GM12872 (cell line): ENCODE measurements at regions not wholly inside any gene's neighbourhood (a gene's known extent, or its start where the extent isn't known, plus 50 kb on each side); places are given as distances from the start of the nearest gene placed in this dataset.

ENCODE experiments used
- TF ChIP-seq, protein P1 (sequence below): IDR thresholded peaks from 3 replicates; pipeline ENCODE4 v1.5.1; 2011; ENCODE audit warnings: low read depth, mild to moderate bottlenecking, low read length, moderate library complexity; ENCODE audit not compliant: insufficient read depth

DNA sequence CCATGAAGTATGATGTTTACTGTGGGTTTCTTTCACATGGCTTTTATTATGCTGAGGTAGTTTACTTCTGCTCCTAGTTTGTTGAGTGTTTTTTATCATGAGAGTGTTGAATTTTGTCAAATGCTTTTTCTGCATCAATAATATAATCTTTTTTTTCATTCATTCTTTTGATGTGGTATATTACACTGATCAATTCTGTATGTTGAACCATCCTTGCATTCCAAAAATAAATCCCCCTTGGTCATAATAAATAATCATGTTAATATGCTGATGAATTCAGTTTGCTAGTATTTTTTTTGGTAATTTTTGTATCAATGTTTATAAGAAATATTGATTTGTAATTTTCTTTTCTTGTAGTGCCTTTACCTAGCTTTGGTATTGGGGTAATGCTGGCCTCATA lies 97.9 kb upstream of the ZNF648 start:
- TF ChIP-seq, protein P1, sequence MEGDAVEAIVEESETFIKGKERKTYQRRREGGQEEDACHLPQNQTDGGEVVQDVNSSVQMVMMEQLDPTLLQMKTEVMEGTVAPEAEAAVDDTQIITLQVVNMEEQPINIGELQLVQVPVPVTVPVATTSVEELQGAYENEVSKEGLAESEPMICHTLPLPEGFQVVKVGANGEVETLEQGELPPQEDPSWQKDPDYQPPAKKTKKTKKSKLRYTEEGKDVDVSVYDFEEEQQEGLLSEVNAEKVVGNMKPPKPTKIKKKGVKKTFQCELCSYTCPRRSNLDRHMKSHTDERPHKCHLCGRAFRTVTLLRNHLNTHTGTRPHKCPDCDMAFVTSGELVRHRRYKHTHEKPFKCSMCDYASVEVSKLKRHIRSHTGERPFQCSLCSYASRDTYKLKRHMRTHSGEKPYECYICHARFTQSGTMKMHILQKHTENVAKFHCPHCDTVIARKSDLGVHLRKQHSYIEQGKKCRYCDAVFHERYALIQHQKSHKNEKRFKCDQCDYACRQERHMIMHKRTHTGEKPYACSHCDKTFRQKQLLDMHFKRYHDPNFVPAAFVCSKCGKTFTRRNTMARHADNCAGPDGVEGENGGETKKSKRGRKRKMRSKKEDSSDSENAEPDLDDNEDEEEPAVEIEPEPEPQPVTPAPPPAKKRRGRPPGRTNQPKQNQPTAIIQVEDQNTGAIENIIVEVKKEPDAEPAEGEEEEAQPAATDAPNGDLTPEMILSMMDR = no peak

DNA sequence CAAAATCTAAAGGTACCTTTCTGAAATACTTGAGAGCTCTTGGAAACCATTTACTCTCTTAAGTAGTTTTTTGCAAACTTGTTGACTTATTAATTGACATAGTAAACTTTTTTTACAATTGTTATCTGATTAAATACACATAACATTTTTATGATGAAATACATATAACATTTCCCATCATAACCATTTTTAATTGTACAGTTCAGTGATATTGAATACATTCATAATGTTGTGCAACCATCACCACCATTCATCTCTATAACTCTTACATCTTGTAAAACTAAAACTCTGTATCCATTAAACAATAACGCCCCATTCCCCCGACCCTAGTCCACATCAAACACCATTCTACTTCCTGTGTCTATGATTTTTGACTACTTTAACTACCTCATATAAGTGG lies 95.7 kb upstream of the ZNF648 start:
- TF ChIP-seq, protein P1 = no peak

DNA sequence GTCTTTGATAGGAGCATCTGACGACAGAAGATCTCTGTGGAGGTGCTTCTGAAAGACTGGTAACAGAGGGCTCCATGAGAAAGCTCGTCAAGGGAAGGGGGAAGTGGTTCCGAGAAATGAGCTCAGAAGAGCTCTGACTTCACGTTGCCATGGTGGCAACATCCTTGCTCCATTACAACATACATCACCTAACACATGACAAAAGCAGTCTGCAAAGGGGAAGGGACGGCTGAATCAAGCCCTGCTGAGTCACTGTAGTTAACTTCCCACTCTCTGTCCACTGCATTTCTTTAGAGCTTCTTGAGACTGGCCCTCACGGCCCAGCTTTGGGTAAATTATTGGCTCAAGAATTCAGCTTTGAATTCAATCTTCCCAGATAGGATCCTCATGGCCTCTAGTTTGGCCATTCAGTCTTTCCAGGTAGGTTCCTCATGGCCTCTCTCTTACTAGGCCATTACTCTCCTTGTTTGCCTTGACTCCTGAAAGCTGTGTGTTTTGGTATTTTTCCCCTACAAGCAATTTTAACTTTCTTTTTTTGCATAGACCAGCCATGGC lies 88.0 kb upstream of the ZNF648 start:
- TF ChIP-seq, protein P1 = no peak

DNA sequence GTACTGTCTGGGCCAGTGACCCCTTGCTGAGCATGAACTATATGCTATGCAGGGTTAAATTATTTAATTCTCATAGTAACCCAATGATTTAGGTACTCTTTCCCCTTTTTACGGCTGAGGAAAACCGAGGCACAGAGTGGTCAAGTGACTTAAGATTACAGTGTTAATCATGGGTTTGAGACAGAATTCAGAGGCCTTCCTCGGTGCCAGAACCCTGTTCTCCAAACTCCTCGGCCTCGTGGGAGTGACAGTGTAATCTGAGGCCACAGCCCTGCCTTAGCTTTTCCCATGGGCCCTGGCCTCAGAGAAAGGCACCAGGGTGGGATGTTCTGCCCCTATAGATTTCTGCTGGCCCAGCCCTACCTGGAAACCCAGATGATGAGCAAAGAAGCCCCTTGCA lies 86.4 kb upstream of the ZNF648 start:
- TF ChIP-seq, protein P1 = no peak

DNA sequence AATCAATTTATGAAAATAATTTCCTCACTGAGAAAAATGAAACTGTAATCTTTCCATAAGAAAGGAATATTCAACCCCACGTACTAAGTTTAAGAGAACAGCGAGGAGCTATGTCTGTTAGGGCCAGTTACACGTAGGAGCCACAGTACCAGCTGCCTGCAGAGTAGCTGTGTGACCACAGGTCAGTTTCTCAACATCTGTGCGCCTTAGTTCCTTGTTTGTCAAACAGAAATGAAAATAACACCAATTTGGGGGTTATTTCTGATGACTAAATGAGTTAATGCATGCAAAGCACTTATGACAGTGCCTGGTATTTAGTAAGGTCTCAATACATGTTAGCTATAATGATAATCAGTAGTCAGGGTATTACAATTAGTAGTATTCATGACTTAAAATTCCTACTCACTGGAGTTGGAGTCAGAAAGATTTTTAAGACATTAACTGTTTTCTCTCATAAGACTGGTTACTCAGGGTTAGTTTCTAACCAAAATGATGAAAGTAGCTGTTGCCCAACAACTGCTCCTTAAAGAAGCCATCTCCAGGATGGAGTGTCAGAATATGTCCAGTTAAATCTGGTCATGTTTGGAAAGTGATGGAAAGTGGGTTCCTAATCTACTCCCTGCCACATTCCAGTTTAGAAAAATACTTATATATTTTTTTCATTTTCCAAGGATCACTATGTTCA lies 85.8 kb upstream of the ZNF648 start:
- TF ChIP-seq, protein P1 = no peak

DNA sequence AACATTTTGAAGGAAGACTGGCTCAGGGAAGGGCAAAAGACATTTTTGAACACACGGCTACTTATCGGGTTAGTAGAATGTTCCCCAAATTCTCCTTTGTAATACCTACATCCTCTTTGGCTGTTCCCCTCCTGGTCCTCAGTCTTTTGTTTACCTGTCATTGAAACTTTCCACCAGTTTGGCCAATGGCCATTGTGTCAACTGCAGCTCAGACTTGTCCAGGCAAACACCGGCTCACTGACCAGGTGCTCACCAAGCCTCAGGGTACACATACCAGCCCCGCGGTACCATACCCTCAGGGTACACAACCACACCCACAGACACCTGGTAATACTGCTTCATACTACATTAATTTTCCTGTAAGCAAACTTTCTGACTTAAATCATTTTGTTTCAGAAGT lies 84.8 kb upstream of the ZNF648 start:
- TF ChIP-seq, protein P1 = no peak

DNA sequence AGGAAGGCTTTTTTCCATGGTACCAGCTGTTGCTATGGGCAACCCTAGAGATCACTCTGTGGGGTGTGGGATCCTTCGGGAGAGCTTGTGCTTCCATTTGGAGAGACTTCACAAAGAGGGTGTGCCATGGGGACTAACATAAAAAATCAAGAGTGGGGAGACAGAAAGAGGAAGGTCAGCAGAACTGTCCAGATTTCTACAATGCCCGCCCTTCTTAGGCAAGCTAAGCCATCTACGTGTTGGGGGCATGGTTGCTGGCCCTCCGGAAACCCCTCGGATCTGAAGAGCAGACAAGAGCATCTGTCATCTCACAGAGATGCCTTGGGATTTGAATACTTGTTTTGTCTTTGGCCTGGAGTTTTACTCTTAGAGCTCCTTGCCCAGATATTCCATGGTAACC lies 83.9 kb upstream of the ZNF648 start:
- TF ChIP-seq, protein P1 = no peak

DNA sequence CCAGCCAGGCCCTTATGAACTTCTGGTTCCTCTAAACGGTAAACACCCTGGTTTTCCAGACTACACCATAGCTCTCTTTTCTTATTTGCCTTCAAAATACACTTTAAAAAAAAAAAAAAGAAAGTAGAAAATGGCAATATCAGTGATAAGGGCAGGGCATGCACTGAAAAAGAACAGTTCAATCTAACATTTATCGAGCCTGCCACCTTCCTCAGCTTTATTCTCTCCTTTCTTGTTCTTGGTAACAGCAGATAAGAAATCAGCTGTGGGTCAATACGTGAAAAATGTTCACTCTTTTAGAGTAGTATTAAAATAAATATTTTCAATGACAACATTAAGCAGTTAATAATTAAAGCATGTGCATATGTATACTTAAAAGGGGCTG lies 83.1 kb upstream of the ZNF648 start:
- TF ChIP-seq, protein P1 = no peak
